Erythroblast (primary cell): ENCODE measurements at regions not wholly inside any gene's neighbourhood (a gene's known extent, or its start where the extent isn't known, plus 50 kb on each side); places are given as distances from the start of the nearest gene placed in this dataset.

Experiments
- GATA1 ChIP-seq: IDR thresholded peaks from 2 replicates; pipeline ENCODE4 v1.6.1; 2011; ENCODE audit warnings: low read depth, mild to moderate bottlenecking, control low read depth, low read length, moderate library complexity
- POLR2A ChIP-seq: IDR thresholded peaks from 2 replicates; pipeline ENCODE4 v1.6.1; 2011; ENCODE audit warnings: mild to moderate bottlenecking, low read length

DNA sequence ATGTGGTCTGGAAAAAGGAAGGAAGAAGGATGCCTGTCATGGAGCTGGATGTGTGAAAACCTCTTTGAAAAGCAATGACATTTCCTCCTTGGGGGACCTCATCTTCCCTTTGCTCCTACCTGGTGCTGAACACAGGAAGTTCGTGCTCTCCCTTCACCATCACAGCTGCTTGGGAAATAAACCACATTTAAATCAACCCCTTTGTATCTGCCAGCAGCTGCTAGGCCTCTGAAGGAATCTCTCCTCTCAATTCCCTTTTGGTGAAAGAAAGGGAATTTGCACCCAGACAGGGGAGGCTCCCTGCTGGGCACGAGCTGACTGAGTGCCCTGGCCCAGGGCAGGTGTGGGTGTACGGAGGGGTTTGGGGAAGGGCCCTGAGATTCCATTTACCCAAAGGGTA, 437.7 kb downstream of the TSHZ3 start:
- TF ChIP-seq POLR2A: no peak
- TF ChIP-seq GATA1: no peak
